Keratinocyte (primary cell): ENCODE measurements at regions not wholly inside any gene's neighbourhood (a gene's known extent, or its start where the extent isn't known, plus 50 kb on each side); places are given as distances from the start of the nearest gene placed in this dataset.

Experiments used
- DNase-seq: peaks from one replicate; pipeline ENCODE4 v3.0.0-alpha.2; 2011; ENCODE audit warnings: low read depth, missing footprints, low spot score
- FAIRE-seq: peaks from 2 replicates; lab custom pipeline; 2011; peaks lifted over from hg19 to GRCh38; lab: Jason Lieb, UNC
- H2AFZ ChIP-seq: 2 replicates; pipeline ENCODE4 v1.6.0; 2012; ENCODE audit warnings: low read length, control low read depth, inconsistent platforms; ENCODE audit not compliant: control insufficient read depth
- H3K27ac ChIP-seq: 2 replicates; pipeline ENCODE4 v1.5.1; 2011; ENCODE audit warnings: low read length; ENCODE audit not compliant: control insufficient read depth, insufficient read depth
- H3K27me3 ChIP-seq: 3 replicates; pipeline ENCODE4 v1.6.0; 2011; ENCODE audit warnings: low read length; ENCODE audit not compliant: control insufficient read depth, insufficient read depth; ENCODE audit errors: extremely low read depth
- H3K36me3 ChIP-seq, 2 experiments: 2 replicates in 1 of 2; 3 replicates in 1 of 2; pipeline ENCODE4 v1.5.1; 2011; ENCODE audit warnings: low read length in 2 of 2, mild to moderate bottlenecking in 1 of 2; ENCODE audit not compliant: control insufficient read depth in 2 of 2, insufficient read depth in 2 of 2; ENCODE audit errors: extremely low read depth in 1 of 2
- H3K4me1 ChIP-seq: 3 replicates; pipeline ENCODE4 v1.5.1; 2011; ENCODE audit warnings: low read length; ENCODE audit not compliant: control insufficient read depth, insufficient read depth; ENCODE audit errors: extremely low read depth
- H3K4me2 ChIP-seq: 3 replicates; pipeline ENCODE4 v1.6.0; 2011; ENCODE audit warnings: low read depth, low read length; ENCODE audit not compliant: control insufficient read depth, insufficient read depth; ENCODE audit errors: extremely low read depth
- H3K4me3 ChIP-seq, 3 experiments: fragments of 200-600 bp in 1 of 3; sonication (generic) in 1 of 3; 2 replicates in 2 of 3; 3 replicates in 1 of 3; pipeline ENCODE4 v1.5.1; 2011 to 2016; ENCODE audit warnings: low read length in 3 of 3, mild to moderate bottlenecking in 3 of 3, control low read depth in 2 of 3, inconsistent platforms in 1 of 3, low read depth in 1 of 3, mixed read lengths in 1 of 3, mixed run types in 1 of 3, moderate library complexity in 1 of 3; ENCODE audit not compliant: control insufficient read depth in 2 of 3, insufficient read depth in 2 of 3; ENCODE audit errors: extremely low read depth in 1 of 3
- H3K79me2 ChIP-seq: 2 replicates; pipeline ENCODE4 v1.6.0; 2012; ENCODE audit warnings: low read length; ENCODE audit not compliant: control insufficient read depth, insufficient read depth
- H3K9ac ChIP-seq: 3 replicates; pipeline ENCODE4 v1.6.0; 2011; ENCODE audit warnings: low read length; ENCODE audit not compliant: control insufficient read depth, insufficient read depth; ENCODE audit errors: extremely low read depth
- H3K9me1 ChIP-seq: 3 replicates; pipeline ENCODE4 v1.6.0; 2011; ENCODE audit warnings: low read length; ENCODE audit not compliant: control insufficient read depth, insufficient read depth; ENCODE audit errors: extremely low read depth
- H3K9me3 ChIP-seq: 2 replicates; pipeline ENCODE4 v1.5.1; 2012; ENCODE audit warnings: low read depth, low read length; ENCODE audit not compliant: control insufficient read depth
- H4K20me1 ChIP-seq: 3 replicates; pipeline ENCODE4 v1.6.0; 2011; ENCODE audit warnings: low read length; ENCODE audit not compliant: control insufficient read depth, insufficient read depth; ENCODE audit errors: extremely low read depth
- CTCF ChIP-seq, 3 experiments: IDR thresholded peaks in 1 of 3; conservative IDR thresholded peaks in 1 of 3; optimal IDR thresholded peaks in 1 of 3; 2 replicates in 2 of 3; 3 replicates in 1 of 3; pipeline versions ENCODE3 to v1.5.1; 2011; ENCODE audit warnings: low read length in 3 of 3, mild to moderate bottlenecking in 3 of 3, moderate library complexity in 2 of 3, control low read depth in 1 of 3, inconsistent platforms in 1 of 3; ENCODE audit not compliant: insufficient read depth in 2 of 3; ENCODE audit errors: extremely low read depth in 1 of 3
- EZH2 ChIP-seq: IDR thresholded peaks from one replicate; pipeline ENCODE4 v1.6.1; 2012; ENCODE audit warnings: inconsistent platforms, mild to moderate bottlenecking, low read length, moderate library complexity
- dilution Hi-C: fragments of 300-500 bp; cut with MboI; formaldehyde crosslinking; loops from one replicate; pipeline ENCODE4 v1.7.0; 2020; ENCODE audit warnings: low sequenced_read_pairs; ENCODE audit not compliant: extremely low pct_ligation_motif_present

GRCh38 chr6:23137611-23138010 lies 568.2 kb downstream of the HDGFL1 start:
- no peak overlapping the region for H3K9ac ChIP-seq
- H4K20me1 ChIP-seq, result no peaks in the 10 kb centered on the region
- H3K9me1 ChIP-seq, result no peaks in the 10 kb centered on the region
- dilution Hi-C loops, result no loop called here
- no peak overlapping the region for H3K4me2 ChIP-seq
- no peaks in the 10 kb centered on the region for H3K4me1 ChIP-seq
- no peak overlapping the region for H3K27ac ChIP-seq
- DNase-seq, result no peak
- no peak overlapping the region for H3K4me3 ChIP-seq
- FAIRE-seq, result no peak
- TF ChIP-seq EZH2, result no peak
- no peaks in the 10 kb centered on the region for H3K36me3 ChIP-seq
- H3K27me3 ChIP-seq, result no peaks in the 10 kb centered on the region
- H3K9me3 ChIP-seq, result no peaks in the 10 kb centered on the region
- H3K79me2 ChIP-seq, result no peaks in the 10 kb centered on the region
- no peak overlapping the region for H2AFZ ChIP-seq

- H3K9ac ChIP-seq, result no peak overlapping the region
- no peaks in the 10 kb centered on the region for H3K27me3 ChIP-seq
- no peak for TF ChIP-seq EZH2
- TF ChIP-seq CTCF (optimal IDR thresholded peaks at IDR 0.05 in 1 of 3, IDR thresholded peaks at IDR 0.05 in 1 of 3, conservative IDR thresholded peaks at IDR 0.05 in 1 of 3; ENCODE audit: extremely low read depth in 1 of 3, insufficient read depth in 2 of 3, low read length in 3 of 3), result no peak
- no peak overlapping the region for H3K4me2 ChIP-seq
- H3K36me3 ChIP-seq, result no peaks in the 10 kb centered on the region
- H3K4me3 ChIP-seq, result no peak overlapping the region
- no peaks in the 10 kb centered on the region for H3K9me3 ChIP-seq
- no peak overlapping the region for H2AFZ ChIP-seq
- dilution Hi-C loops, result no loop called here
- H3K27ac ChIP-seq, result no peak overlapping the region
- no peaks in the 10 kb centered on the region for H4K20me1 ChIP-seq
- DNase-seq (no peak), FAIRE-seq (no peak)
- H3K79me2 ChIP-seq, result no peaks in the 10 kb centered on the region
- no peaks in the 10 kb centered on the region for H3K4me1 ChIP-seq
- no peaks in the 10 kb centered on the region for H3K9me1 ChIP-seq
These were observed 571.5 kb downstream of the HDGFL1 start for GRCh38 chr6:23140871-23141270.

GRCh38 chr6:23145781-23146180 lies 576.4 kb downstream of the HDGFL1 start:
- no peaks in the 10 kb centered on the region for H4K20me1 ChIP-seq
- no peak overlapping the region for H3K4me3 ChIP-seq
- H2AFZ ChIP-seq, result no peak overlapping the region
- no peak overlapping the region for H3K4me2 ChIP-seq
- no peaks in the 10 kb centered on the region for H3K27me3 ChIP-seq
- no peak overlapping the region for H3K9ac ChIP-seq
- FAIRE-seq (no peak), DNase-seq (no peak)
- H3K9me3 ChIP-seq, result no peaks in the 10 kb centered on the region
- H3K9me1 ChIP-seq, result no peaks in the 10 kb centered on the region
- H3K79me2 ChIP-seq, result no peaks in the 10 kb centered on the region
- no peak overlapping the region for H3K27ac ChIP-seq
- H3K36me3 ChIP-seq, result no peaks in the 10 kb centered on the region
- TF ChIP-seq CTCF (optimal IDR thresholded peaks at IDR 0.05 in 1 of 3, IDR thresholded peaks at IDR 0.05 in 1 of 3, conservative IDR thresholded peaks at IDR 0.05 in 1 of 3; ENCODE audit: extremely low read depth in 1 of 3, insufficient read depth in 2 of 3, low read length in 3 of 3), result no peak
- no peak for TF ChIP-seq EZH2
- dilution Hi-C loops, result no loop called here
- H3K4me1 ChIP-seq, result no peaks in the 10 kb centered on the region
